Epidermal melanocyte (primary cell): ENCODE measurements at regions not wholly inside any gene's neighbourhood (a gene's known extent, or its start where the extent isn't known, plus 50 kb on each side); places are given as distances from the start of the nearest gene placed in this dataset.

ENCODE experiments used
- DNase-seq: peaks from one replicate; pipeline ENCODE4 v3.0.0; 2011; ENCODE audit warnings: low spot score; ENCODE audit not compliant: insufficient read length

DNA sequence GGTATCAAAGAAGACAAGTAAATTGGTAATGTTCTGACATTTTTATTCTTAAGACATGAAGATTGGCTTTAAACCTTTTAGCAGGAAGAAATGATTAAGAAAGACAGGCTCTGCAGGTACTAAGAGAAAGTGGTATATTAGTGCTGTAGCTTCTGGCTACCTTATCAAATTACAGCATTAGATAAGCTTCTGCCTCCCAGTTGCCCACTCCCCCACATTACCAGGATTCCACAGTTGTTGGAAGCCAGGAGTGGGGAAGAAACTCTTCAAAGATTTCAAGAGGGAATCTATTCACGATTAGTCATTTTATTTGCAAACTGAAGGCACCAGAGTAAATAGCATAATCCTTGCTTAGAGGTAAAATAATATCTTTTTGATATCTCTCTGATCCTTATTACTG, 274.9 kb downstream of the LMO4 start:
- DNase-seq: no peak

DNA sequence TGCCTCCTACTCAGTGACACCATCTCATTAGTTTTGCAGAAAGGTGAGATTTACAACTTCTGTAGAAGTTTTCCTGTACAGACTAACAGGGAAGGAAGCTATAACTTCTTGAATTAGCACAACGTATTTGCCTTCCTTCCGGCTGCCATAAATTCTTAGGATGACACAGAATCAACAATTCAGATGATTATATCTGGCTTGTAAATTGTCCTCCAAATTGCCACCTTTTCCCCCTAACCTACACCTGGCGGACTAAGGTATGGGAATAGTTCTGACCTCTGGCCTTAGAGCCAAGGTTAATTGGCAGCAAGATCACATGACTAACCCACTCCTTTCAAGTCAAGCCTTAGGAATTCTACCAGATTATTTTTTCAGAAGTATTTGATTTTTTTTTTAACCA, 284.3 kb downstream of the LMO4 start:
- no peak for DNase-seq

DNA sequence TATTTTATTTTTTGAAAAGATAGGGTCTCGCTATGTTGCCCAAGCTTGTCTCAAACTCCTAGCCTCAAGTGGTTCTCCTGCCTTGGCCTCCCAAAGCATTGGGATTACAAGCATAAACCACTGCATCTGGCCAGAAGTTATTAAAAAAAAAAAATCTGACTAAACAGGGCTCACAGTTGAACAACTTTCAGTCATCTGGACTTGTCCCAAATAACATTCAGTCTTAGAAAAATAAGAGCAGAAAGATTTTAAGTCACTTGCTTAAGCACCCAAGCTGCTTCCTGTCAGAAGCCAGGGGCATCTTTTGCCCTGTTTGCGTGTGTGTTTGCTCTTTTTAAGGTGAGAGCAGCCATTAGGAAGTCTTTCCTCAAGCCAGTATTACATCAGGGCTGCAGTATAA, 286.8 kb downstream of the LMO4 start:
- DNase-seq: no peak

DNA sequence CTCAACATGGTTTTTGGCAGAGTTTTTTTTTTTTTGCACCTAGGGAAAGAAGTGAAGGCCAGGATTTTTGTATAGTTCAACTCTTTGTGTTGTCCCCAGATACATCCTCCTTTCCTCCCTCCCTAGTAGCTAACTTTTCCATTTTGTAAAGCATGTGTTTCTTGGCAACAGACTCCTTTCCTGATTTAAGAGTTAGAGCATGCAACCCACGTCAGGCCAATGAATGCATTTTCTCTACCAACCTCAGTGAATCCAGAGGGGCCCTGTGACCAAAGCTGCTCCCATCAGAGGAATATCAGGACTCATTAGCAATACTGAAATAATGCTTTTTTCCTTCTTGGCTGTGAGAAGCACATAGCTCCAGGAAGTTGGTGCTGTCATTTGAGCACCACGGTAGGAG, 287.2 kb downstream of the LMO4 start:
- DNase-seq: no peak

DNA sequence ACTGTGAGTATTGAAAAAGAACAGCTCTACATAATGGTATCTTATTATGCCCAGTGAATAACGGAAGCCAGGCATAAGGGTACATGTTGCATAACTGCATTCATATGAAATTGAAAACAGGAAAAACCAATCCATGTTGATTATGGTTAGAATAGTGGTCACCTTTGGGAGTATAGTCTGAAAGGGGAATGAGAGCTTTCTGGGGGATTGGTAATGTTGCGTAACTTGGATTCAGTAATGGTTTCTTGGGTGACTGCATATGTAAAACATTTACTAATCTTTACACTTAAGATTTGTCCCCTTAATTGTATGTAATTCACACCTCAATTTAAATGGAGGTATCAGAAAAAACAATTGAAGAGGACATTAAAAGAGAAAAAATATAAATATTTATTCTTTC, 292.1 kb downstream of the LMO4 start:
- no peak for DNase-seq

DNA sequence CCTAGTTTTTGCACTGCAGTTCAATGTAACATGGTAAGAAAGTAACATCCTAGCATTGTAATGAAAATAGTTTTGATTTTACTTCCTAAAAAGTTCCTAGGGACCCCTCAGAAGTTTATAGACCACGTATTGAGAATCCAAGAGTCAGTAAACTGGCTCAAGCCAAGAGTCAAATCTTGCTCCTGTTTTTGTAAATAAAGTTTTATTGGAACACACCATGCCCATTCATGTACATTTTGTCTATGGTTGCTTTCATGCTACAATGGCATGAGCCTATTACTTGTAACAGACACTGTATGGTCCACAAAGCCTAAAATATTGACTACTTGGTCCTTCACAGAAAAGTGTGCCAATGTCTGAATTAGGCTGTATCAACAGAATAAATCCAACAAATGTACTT, 301.0 kb downstream of the LMO4 start:
- DNase-seq: no peak

DNA sequence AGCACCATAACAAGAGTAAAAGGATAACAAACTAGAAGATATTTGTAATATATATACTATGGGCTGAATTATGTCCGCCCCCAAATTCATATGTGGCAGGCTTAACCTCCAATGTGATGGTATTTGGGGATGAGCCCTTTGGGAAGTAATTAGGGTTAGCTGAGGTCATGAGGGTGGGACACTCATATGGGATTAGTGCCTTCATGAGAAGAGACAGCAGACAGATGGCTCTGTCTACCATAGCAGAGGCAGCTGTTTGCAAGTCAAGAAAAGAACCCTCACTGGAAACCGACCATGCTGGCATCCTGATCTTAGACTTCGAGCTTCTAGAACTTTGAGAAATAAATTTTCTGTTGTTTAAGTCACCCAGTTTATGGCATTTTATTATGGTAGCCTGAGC, 303.6 kb downstream of the LMO4 start:
- no peak for DNase-seq

DNA sequence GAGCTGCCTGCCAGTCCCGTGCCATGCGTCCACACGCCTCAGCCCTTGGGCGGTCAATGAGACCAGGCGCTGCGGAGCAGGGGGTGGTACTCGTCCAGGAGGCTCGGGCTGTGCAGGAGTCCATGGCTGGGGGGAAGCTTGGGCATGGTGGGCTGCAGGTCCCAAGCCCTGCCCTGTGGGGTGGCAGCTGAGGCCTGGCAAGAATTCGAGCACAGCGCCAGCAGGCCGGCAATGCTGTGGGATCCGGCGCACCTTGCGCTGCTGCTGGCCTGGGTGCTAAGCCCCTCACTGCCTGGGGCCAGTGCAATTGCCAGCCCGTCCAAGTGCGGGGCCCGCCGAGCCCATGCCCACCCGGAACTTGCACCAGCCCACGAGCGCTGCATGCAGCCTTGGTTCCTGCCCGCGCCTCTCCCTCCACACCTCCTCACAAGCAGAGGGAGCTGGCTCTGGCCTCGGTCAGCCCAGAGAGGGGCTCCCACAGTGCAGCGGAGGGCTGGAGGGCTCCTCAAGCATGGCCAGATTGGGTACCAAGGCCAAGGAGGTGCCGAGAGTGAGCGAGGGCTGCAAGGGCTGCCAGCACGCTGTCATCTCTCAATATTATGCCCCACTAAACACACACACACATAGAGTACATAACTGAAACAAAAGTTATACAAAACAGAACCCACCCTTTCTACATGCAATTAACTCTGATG, 307.7 kb downstream of the LMO4 start:
- no peak for DNase-seq

DNA sequence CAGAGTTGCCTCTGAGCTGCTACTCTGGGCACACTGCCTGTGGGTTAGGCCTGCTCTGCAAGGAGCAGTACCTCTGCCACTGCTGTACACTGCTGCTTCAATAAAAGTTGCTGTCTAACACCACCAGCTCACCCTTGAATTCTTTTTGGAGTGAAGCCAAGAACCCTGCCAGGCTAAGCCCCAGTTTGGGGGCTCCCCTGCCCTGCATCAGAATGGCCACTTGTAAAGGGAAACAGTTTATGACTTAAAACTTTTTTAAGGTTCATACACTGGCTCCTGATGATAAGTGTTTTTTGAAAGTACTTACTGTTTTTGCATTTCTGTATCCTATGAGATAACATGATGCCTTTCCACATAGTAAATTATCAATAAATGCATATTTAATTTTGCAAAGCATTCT, 310.0 kb downstream of the LMO4 start:
- DNase-seq: no peak

DNA sequence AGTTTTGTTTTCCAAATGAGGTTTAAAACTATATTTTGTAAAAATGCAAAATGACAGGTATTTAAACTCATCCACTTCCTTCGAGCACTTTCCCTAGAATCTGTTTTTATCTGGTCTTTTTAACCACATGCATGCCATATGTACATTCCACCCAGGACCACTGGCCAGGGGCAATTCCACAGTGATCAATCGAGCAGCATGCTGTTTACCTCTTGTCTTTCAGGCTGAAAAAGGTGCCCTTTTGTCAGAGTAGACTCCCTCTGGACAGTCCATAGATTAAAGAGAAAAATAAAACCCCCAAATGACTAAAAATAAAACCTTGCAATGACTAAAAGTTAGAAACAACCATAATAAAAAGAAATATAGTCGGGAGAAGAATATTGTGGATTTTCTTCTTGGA, 313.3 kb downstream of the LMO4 start:
- DNase-seq: no peak

DNA sequence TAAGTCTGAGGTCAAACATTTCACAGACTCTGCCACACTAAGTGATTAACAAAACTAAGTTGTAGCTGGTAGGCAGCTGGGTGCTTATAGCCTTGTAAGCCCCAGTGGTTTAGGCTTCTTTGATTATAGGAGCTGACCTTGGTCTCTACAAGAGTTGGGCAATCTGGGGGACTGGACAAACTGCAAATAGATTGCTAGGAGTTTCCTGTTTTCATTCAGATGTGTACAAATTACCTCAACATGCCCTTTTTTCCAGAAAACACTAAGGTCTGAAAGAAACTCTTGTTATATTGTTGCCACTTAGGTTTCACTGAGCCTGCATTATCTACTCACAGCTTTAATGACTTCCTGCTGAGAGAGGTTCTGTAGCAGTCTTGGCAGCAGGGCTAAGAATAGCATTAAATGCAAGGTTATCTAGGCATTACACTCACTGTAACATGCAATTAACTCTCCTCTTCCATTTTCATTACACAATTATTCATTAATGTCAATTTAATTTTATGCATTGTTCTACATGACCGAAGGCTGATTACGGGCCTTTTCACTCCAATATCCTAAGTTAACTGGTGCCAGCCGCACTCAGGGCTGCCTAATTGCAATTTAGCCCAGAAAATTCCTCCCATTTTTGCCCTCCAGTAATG, 314.0 kb downstream of the LMO4 start:
- DNase-seq: no peak

DNA sequence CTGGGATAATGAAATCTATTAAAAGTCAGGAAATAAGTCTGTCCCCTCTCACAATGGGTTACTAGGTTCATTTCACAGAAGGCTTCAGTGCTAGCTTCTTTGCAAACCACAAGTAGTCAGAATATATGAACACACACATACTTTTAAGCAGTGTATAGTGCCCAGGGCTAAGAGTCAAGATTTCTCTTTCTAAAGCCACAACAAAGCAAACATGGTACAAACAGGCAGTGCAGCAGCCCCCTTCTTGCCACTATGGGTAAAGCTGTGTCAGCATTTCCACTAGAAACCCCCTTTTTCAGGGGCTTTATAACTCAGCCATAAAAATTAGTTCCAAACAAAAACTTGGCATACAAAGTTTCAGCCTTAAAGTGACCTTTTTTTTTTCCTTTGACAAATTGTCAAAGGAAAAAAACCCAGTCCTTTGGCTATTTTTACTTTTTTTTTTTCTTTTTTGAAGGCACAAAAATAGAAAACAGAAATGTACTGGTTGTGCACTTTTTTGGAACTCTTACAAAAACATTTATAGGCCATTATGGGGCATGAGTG, 315.4 kb downstream of the LMO4 start:
- no peak for DNase-seq

DNA sequence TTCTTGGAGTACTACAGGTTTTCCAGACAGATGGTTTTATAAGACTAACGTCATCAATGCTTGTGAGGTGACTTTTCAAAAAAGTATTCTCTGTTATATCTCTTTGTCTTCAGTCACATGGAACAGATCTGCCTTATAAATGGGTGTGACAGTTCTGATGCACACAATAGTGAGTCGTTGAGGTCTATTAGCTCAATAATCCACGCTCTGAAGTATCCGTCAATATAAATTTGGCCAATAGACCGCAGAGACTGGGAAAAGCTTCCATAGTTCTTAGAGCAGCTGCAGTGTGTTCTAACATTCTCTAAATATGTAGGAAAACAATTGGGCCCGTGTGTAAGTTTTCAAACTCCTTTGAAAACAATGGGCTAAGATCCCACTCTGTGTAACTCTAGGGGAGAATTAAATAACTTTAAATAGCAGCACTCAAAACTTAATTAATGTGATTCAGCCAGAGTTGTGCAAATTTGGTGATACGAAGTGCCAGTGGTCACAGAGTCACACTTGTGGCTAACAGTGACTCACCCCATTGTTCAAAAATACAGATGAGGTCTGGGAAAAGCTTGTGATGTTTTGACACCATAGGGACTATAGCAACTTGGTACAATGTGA, 316.0 kb downstream of the LMO4 start:
- no peak for DNase-seq

DNA sequence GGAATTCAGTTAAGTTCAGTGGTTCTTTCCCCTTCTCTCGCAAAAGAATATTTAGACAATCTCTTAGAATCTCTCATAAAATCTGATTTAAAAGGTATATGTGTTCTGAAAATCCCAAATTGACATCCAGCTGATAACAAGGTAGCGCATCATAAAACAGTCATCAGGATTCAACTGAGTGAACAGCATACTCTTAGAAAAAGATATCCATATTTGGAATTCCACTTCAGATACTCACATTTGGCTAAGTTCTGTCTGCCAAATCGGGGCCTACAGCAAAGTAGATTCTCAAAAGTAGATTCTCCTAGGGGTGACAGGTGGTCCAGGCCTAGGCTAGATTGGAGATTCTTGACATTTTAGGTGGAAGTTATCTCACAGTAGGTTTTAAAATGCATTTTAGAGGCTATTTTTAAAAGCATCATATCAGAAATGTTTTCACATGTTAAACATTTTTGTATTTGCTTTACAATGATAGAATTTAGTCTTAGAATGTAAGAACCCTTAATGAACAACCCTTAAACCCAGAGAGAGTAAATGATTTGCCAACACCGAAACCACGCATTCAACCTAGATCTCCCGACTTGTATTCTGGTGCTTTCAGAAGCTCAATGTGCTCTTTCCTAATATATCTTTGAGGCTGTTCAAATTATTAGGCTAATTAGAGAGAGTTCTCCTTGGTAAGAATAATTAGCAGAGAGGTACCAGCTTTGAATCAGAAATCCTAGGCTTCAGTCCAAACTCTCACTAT, 318.9 kb downstream of the LMO4 start:
- no peak for DNase-seq

DNA sequence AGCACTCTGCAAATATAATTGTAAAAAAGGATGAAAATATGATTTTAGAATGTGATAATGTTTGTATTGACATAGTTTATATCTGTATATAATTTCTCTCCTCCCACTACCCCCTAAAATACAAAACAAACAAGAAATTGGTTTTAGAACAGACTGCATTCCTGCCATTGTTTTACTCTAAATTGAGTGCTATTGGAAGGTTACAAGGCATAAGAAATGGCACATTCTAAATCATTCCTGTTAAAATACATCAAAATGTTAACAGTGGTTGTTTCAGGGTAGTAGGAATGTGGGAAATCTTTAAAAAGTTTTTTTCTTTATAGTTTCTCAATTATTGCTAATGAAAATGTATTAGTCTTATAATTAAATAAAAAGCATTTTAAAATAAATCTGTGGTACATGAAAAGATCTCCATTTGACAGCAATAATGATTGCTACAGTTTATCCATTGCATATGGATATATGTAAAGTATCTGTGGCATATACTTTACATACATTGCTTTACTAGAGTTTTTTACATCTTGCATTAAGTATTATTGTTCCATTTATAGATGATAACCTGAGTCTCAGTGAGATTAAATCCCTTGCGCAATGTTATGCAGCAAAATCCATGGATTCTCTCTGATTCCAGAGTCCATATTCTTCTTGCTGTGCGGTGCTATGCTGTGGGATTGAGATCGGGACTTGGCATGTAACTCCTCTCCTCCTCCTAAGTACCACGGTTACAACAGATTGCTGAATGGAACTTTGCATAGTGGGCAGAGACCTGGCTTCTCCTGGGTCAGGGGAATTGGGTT, 319.8 kb downstream of the LMO4 start:
- DNase-seq: no peak

DNA sequence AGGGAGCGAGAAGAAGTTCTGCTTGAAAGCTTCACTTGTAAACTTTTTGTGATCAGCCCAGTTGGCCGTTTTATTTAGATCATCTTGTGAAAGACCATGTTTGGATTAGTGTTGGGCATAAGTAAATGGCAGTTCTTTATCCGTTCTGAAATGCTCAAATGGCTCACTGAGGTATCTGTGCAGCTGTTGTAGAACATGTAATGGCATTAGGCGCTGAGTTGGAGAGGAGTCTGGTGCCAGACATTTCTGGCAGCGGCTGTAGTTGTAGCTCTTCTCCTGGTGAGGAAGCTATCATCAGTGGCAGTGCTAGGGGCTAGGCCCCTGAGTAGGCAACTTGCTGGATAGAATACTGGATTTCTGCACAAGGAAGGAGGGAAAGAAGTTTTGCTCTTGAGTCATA, 321.6 kb downstream of the LMO4 start:
- DNase-seq: no peak

DNA sequence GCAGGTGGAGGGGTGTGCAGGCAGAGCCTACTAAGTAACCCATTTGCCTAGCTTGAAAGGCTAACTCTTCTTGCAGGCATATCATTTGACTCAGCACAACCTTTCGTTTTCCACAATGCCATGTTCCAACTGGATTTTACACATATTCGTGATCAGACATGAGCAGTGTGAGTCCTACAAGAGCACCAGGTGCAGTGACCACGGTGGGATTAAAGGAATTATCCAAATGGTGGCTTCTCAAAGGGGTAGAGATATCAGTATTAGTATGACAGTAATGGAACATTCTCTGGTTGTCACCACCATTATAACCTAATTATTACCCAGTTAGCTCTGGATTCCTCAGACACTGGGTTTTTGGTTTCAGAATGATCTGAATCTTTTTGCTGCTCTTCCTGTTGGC, 323.5 kb downstream of the LMO4 start:
- no peak for DNase-seq

DNA sequence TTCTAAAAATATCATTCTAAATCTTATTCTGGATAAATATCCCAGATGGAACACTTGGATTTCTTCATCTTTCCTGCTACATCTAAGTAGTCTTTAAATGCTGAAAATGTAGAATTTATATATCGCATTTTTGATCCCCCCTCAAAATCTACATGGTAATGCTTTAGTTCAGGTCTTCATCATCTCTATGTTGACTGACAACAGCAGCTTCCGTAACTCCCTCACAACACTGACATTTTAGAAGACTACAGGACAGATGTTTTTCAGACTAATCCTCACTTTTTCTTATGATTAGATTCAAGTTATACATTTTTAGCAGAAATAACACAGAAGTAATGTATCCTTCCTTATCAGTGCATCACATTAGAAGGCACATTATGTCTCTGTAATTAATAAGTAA, 336.5 kb downstream of the LMO4 start:
- DNase-seq: no peak

DNA sequence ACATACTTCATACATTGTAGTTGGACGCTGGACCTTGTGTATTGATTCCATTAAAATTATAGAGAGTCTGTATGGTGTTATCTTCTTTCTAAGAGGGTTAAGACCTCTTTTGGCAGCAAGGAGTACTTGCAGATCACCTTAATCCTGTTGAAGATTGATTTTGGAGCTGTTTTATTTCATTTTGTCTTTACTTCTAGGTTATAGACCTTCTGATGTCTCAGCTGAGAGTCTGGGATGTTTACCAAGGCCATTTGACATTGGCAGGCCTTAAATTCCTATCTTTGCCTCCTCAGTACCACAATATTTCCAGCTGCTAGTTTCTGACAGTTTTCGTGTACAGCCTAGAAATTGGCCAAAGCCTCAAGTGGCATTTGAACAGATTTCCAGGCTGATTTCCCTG, 338.0 kb downstream of the LMO4 start:
- DNase-seq: no peak

DNA sequence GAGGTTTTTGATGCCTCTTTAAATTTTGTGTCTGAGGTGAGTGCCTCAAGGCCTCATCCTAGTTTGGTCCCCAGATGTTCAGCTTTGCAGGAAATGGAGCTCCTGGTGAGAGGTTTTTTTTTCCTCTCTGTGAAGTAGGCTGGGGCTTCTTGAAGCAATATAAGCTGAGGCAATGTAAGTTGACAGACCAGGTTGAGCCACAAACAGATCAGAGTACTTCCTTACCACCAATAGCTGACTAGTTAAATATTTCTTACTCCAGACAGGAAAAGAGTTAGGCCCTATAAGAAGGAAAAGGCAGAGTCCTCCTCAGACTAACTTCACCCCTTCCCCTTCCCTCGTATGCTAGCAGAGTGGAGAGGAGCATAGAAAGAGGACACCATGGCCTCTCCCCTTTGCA, 341.0 kb downstream of the LMO4 start:
- DNase-seq: no peak

DNA sequence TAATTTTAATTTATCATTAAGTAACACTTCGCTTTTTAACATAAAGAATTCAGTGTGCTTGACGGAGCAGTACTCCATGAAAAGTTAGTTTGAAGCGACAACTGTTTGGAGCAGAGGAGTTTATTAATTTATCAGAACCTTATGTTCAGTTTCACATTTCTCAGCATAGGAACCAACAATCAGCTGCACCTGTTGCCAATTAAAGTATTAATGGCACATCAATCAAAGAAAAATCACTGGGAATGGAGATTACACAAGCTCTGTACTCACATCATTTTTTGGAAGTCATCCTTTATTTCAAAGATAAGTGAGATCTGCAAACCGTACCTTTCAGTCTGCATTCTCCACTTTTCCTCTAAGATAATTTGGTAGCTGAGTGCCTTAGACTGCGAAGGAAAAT, 344.6 kb downstream of the LMO4 start:
- no peak for DNase-seq
